GM12878 (cell line): ENCODE measurements at regions not wholly inside any gene's neighbourhood (a gene's known extent, or its start where the extent isn't known, plus 50 kb on each side); places are given as distances from the start of the nearest gene placed in this dataset.

Source experiments
- ATAC-seq: fragments of 200-7000 bp; cut with Tn5 transposase; 3 replicates; pipeline ENCODE4 v1.9.1; 2020; ENCODE audit warnings: mild to moderate bottlenecking, moderate library complexity
- BruUV-seq: library from RNA; stranded (reverse); fragments of 400-500 nt; replicated peaks from 2 replicates; lab custom pipeline; 2021; lab: Mats Ljungman, UMichigan
- CTCF ChIA-PET: fragments of 300-600 bp; sonication (Branson Sonifier 250); formaldehyde crosslinking; extraction: SDS; loops from one replicate; lab custom pipeline; 2021; ENCODE audit warnings: inconsistent platforms; lab: Yijun Ruan, JAX
- POLR2A ChIA-PET: fragments of 350-600 bp; formaldehyde crosslinking; extraction: SDS; loops from one replicate; lab custom pipeline; 2021; ENCODE audit warnings: inconsistent platforms; lab: Charles Lee
- RAD21 ChIA-PET: fragments of 300-600 bp; sonication (Branson Sonifier 250); formaldehyde crosslinking; loops from one replicate; lab custom pipeline; 2023; ENCODE audit warnings: antibody characterized with exemption; ENCODE audit not compliant: unreplicated experiment; lab: Charles Lee
- SMC1A ChIA-PET: fragments of 300-600 bp; sonication (Branson Sonifier 250); formaldehyde crosslinking; loops from one replicate; lab custom pipeline; 2023; ENCODE audit not compliant: unreplicated experiment, uncharacterized antibody; lab: Charles Lee
- DNase-seq: peaks from one replicate; pipeline ENCODE4 v3.0.0-alpha.2; 2011; ENCODE audit warnings: low read depth, low spot score
- FAIRE-seq: peaks from 3 replicates; lab custom pipeline; 2011; peaks lifted over from hg19 to GRCh38; lab: Jason Lieb, UNC
- H2AFZ ChIP-seq: 2 replicates; pipeline ENCODE4 v1.6.0; 2011; ENCODE audit warnings: low read depth, low read length, control low read depth; ENCODE audit not compliant: control insufficient read depth
- H3K27ac ChIP-seq: 2 replicates; pipeline ENCODE4 v1.5.1; 2011; ENCODE audit warnings: control low read depth; ENCODE audit not compliant: control insufficient read depth, insufficient read depth
- H3K27me3 ChIP-seq, 2 experiments: replicated peaks in 1 of 2; 2 replicates each; pipeline versions ENCODE4 v1.6.0 to v1.6.1; 2011; ENCODE audit warnings: low read length in 1 of 2; ENCODE audit not compliant: control insufficient read depth in 2 of 2, insufficient read depth in 2 of 2
- H3K36me3 ChIP-seq, 2 experiments: 2 replicates each; pipeline ENCODE4 v1.5.1; 2011; ENCODE audit warnings: low read length in 1 of 2; ENCODE audit not compliant: control insufficient read depth in 2 of 2, insufficient read depth in 2 of 2
- H3K4me1 ChIP-seq: 2 replicates; pipeline ENCODE4 v1.6.1; 2011; ENCODE audit warnings: mild to moderate bottlenecking, low read length, moderate library complexity, mixed read lengths; ENCODE audit not compliant: control insufficient read depth, insufficient read depth
- H3K4me2 ChIP-seq: 2 replicates; pipeline ENCODE4 v1.6.0; 2011; ENCODE audit warnings: control low read depth; ENCODE audit not compliant: control insufficient read depth, insufficient read depth
- H3K4me3 ChIP-seq: fragments of 200-600 bp; sonication (generic); 2 replicates; pipeline ENCODE4 v1.5.1; 2016
- H3K79me2 ChIP-seq: 2 replicates; pipeline ENCODE4 v1.6.0; 2011; ENCODE audit warnings: low read length; ENCODE audit not compliant: control insufficient read depth, insufficient read depth
- H3K9ac ChIP-seq: 2 replicates; pipeline ENCODE4 v1.8.0; 2011; ENCODE audit warnings: low read length, control low read depth, mixed read lengths; ENCODE audit not compliant: control insufficient read depth, insufficient read depth
- H3K9me3 ChIP-seq: replicated peaks from 3 replicates; pipeline ENCODE4 v1.5.1; 2011; ENCODE audit warnings: mild to moderate bottlenecking, low read length; ENCODE audit not compliant: control insufficient read depth, insufficient read depth
- H4K20me1 ChIP-seq: 2 replicates; pipeline ENCODE4 v1.6.0; 2011; ENCODE audit not compliant: control insufficient read depth, insufficient read depth
- BRCA1 ChIP-seq: IDR thresholded peaks from 2 replicates; pipeline ENCODE4 v1.6.1; 2011; ENCODE audit warnings: low read depth, low read length, improper control_type of control experiment
- CHD2 ChIP-seq: IDR thresholded peaks from 2 replicates; pipeline ENCODE4 v1.6.1; 2011; ENCODE audit warnings: low read depth, low read length, improper control_type of control experiment, borderline replicate concordance
- E2F8 ChIP-seq: fragments of 450-650 bp; IDR thresholded peaks from 2 replicates; pipeline ENCODE4 v1.6.1; 2018; ENCODE audit warnings: mild to moderate bottlenecking, low read depth, moderate library complexity; ENCODE audit not compliant: partially characterized antibody
- EED ChIP-seq: sonication (generic); IDR thresholded peaks from 2 replicates; pipeline ENCODE4 v1.6.1; 2016; ENCODE audit warnings: antibody characterized with exemption, low read depth
- FOXK2 ChIP-seq: fragments of 450-650 bp; IDR thresholded peaks from 2 replicates; pipeline ENCODE4 v1.6.1; 2017; ENCODE audit warnings: mild to moderate bottlenecking, moderate library complexity
- GABPA ChIP-seq: IDR thresholded peaks from 2 replicates; pipeline ENCODE4 v1.6.1; 2014; ENCODE audit warnings: antibody characterized with exemption, low read depth, mild to moderate bottlenecking, inconsistent platforms
- JUND ChIP-seq: IDR thresholded peaks from 2 replicates; pipeline ENCODE4 v1.6.1; 2012; ENCODE audit warnings: low read depth, mild to moderate bottlenecking, low read length, improper control_type of control experiment, moderate library complexity
- NFYB ChIP-seq: IDR thresholded peaks from 2 replicates; pipeline ENCODE4 v1.6.1; 2011; ENCODE audit warnings: low read depth, mild to moderate bottlenecking, low read length, improper control_type of control experiment, moderate library complexity; ENCODE audit not compliant: insufficient read depth
- NKRF ChIP-seq: fragments of 450-650 bp; conservative IDR thresholded peaks from 2 replicates; pipeline ENCODE4 v1.6.1; 2017; ENCODE audit warnings: mild to moderate bottlenecking, moderate library complexity
- POLR2AphosphoS5 ChIP-seq: IDR thresholded peaks from 2 replicates; pipeline ENCODE4 v1.6.1; 2011; ENCODE audit warnings: mild to moderate bottlenecking, low read length, inconsistent platforms
- RAD51 ChIP-seq: fragments of 450-650 bp; IDR thresholded peaks from 2 replicates; pipeline ENCODE4 v1.6.1; 2016; ENCODE audit warnings: moderate library complexity, mild to moderate bottlenecking, inconsistent platforms
- SMC3 ChIP-seq: IDR thresholded peaks from 2 replicates; pipeline ENCODE4 v1.6.1; 2011; ENCODE audit warnings: low read length, improper control_type of control experiment, borderline replicate concordance
- SRF ChIP-seq, 2 experiments: IDR thresholded peaks; 2 replicates each; pipeline ENCODE4 v1.6.1; 2011; ENCODE audit warnings: low read depth in 2 of 2, low read length in 2 of 2, mild to moderate bottlenecking in 1 of 2, moderate library complexity in 1 of 2
- YY1 ChIP-seq: IDR thresholded peaks from 2 replicates; pipeline ENCODE4 v1.6.1; 2011; ENCODE audit warnings: low read depth, mild to moderate bottlenecking, low read length
- WGBS: methylation state at CpG from one replicate; pipeline ENCODE4 v1.1.6; 2016; ENCODE audit warnings: low lambda C conversion rate; ENCODE audit not compliant: insufficient replicate concordance, insufficient coverage; ENCODE audit errors: missing lambda C conversion rate; 5-methylcytosine and 5-hydroxymethylcytosine counted together
- in situ Hi-C: fragments of 300-500 bp; cut with MboI; formaldehyde crosslinking; loops from 9 replicates; pipeline ENCODE4 v1.14.3; 2018; ENCODE audit warnings: mixed read lengths
- intact Hi-C: fragments of 100-400 bp; cut with micrococcal nuclease; formaldehyde crosslinking; loops from one replicate; pipeline ENCODE4 v1.14.2; 2022; ENCODE audit not compliant: unreplicated experiment

- Histone ChIP-seq H2AFZ (no peak overlapping the region), H4K20me1 (no peaks in the 10 kb centered on the region), H3K9me3 (no peaks in the 10 kb centered on the region), H3K79me2 (no peaks in the 10 kb centered on the region), H3K27me3 (no peaks in the 10 kb centered on the region), H3K4me3 (no peak overlapping the region), H3K4me2 (no peak overlapping the region), H3K27ac (no peak overlapping the region), H3K36me3 (no peaks in the 10 kb centered on the region), H3K9ac (no peak overlapping the region), H3K4me1 (no peaks in the 10 kb centered on the region)
- ATAC-seq: no peak
- 14% methylated on average over 2 of the region's 2 CpGs for WGBS
- RAD21 ChIA-PET: no interaction called here
- SMC1A ChIA-PET: no interaction called here
- no peak for DNase-seq
- intact Hi-C loops (no loop called here), in situ Hi-C loops (no loop called here)
- no peak for FAIRE-seq
- BruUV-seq: no TSS peak
- CTCF ChIA-PET: no interaction called here
- TF ChIP-seq YY1 (no peak), GABPA (no peak), SRF (IDR thresholded peaks at IDR 0.05; ENCODE audit: low read depth in 2 of 2, low read length in 2 of 2) (no peak), NFYB (no peak), JUND (no peak)
- POLR2A ChIA-PET: no interaction called here
Measured at GRCh38 chr3:159039286-159039685, 237.4 kb downstream of the MFSD1 start.

DNA sequence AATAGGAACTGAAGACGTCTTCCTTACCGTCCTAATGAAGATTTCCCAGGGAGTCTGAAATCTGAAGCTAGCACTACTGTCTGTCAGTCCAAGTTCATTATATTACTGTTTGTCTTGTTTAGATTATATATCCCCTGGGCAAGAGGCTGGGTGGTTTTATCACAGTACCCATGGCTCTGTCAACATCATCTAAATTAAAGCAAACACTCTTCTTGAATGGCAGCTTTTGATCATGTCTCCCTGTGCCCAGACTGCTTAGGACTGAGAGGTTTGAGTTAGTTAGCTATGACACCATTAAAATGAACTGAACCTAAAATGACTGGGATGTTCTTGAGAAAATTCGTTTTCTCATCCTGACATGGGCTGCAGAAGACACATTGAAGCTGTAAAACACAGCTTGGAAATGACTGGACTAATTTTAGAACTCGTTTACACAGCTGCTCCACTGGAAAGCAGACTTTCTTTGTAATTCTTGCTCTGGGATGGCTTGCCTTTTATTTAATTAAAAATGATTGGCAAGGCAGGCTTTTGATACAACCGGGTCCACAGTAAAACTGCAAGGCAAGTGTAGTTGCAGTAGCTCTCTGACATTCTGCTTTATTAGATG lies 243.5 kb downstream of the MFSD1 start:
- Histone ChIP-seq H3K9ac (no peak overlapping the region), H3K4me2 (no peak overlapping the region), H3K36me3 (no peaks in the 10 kb centered on the region), H3K79me2 (no peaks in the 10 kb centered on the region), H2AFZ (no peak overlapping the region), H3K9me3 (no peaks in the 10 kb centered on the region), H4K20me1 (no peaks in the 10 kb centered on the region), H3K27ac (no peak overlapping the region), H3K4me3 (no peak overlapping the region), H3K27me3 (no peaks in the 10 kb centered on the region), H3K4me1 (no peaks in the 10 kb centered on the region)
- intact Hi-C loops: no loop called here
- BruUV-seq: no TSS peak
- ChIA-PET POLR2A (interaction anchor here (0.7 kb wide), 1 partner anchor 247 kb away, joined by 3 read pairs; no protein-coding TSS in a partner anchor), CTCF (no interaction called here), SMC1A (interaction anchor here (1.0 to 1.2 kb wide), 2 partner anchors 23 to 102 kb away, joined by 3 to 4 read pairs; no protein-coding TSS in a partner anchor), RAD21 (no interaction called here)
- ATAC-seq: no peak
- no peak for DNase-seq
- WGBS: 47% methylated on average over 5 of the region's 5 CpGs
- in situ Hi-C loops: no loop called here
- no peak for FAIRE-seq
- TF ChIP-seq E2F8 (no peak), EED (no peak), BRCA1 (no peak), FOXK2 (no peak), SMC3 (no peak), SRF (IDR thresholded peaks at IDR 0.05; ENCODE audit: low read depth in 2 of 2, low read length in 2 of 2) (no peak), JUND (no peak), RAD51 (no peak), CHD2 (no peak), POLR2AphosphoS5 (no peak), NKRF (no peak)
